ENCODE measurements at regions not wholly inside any gene's neighbourhood (a gene's known extent, or its start where the extent isn't known, plus 50 kb on each side); places are given as distances from the start of the nearest gene placed in this dataset.

DNA sequence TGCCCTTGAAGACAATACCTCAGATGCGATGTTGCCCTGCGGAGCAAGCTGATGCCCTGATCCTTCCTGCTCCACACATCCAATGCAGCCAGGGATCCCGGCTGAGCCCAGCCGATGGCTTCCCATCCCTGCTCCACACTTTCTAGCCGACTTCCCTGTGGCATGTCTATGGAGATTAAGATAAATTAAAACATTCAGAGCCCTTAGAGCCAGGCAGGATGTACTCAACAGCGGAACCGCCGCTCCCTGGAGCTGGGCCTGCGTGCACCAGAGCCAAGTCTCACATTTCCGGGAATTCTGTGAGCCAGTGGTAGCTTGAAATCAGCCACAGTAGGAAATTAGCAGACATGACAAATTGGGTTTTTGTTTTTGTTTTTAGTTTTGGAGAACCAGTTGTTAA is 620.6 kb downstream of the GALR1 start:
- H3K9ac ChIP-seq (ENCODE audit: low read depth in 1 of 2, low read length in 2 of 2) = no peak overlapping the region
- H3K27ac ChIP-seq (ENCODE audit: low read depth, low read length) = no peak overlapping the region
- H3K36me3 ChIP-seq (ENCODE audit: control insufficient read depth in 1 of 2, insufficient read depth in 2 of 2, low read length in 2 of 2) = no peaks in the 10 kb centered on the region
- H3K4me3 ChIP-seq (ENCODE audit: low read depth in 1 of 2, low read length in 2 of 2) = no peak overlapping the region
- no peaks in the 10 kb centered on the region for H3K9me3 ChIP-seq (ENCODE audit: control insufficient read depth in 1 of 2, low read length in 2 of 2)
- H3K27me3 ChIP-seq (ENCODE audit: control insufficient read depth in 1 of 2, insufficient read depth in 2 of 2, low read length in 2 of 2) = no peaks in the 10 kb centered on the region
- H3K4me1 ChIP-seq (ENCODE audit: control insufficient read depth in 1 of 2, insufficient read depth in 2 of 2, low read length in 2 of 2) = no peaks in the 10 kb centered on the region

DNA sequence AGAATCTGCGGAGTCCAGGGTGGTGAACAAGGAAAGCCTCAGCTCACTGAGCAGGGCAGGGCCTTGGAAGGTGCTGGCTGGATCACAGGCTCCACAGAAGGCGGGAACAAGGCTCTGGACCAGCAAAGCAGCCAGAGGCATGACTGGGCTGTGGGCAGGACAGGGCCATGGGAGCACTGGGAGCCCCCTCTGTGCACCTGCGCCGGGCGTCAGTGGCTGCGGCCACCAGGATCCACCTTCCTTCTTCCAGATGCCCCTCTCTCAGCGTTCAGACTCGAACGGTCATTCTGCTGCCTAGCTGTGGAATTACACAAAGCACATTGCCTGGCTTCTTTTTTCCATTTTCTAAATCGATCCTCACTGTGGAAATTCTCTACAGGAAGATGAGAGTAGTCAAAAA is 621.2 kb downstream of the GALR1 start:
- no peaks in the 10 kb centered on the region for H3K27me3 ChIP-seq (ENCODE audit: control insufficient read depth in 1 of 2, insufficient read depth in 2 of 2, low read length in 2 of 2)
- no peak overlapping the region for H3K9ac ChIP-seq (ENCODE audit: low read depth in 1 of 2, low read length in 2 of 2)
- H3K4me3 ChIP-seq (ENCODE audit: low read depth in 1 of 2, low read length in 2 of 2) = no peak overlapping the region
- no peaks in the 10 kb centered on the region for H3K9me3 ChIP-seq (ENCODE audit: control insufficient read depth in 1 of 2, low read length in 2 of 2)
- H3K4me1 ChIP-seq (ENCODE audit: control insufficient read depth in 1 of 2, insufficient read depth in 2 of 2, low read length in 2 of 2) = no peaks in the 10 kb centered on the region
- no peak overlapping the region for H3K27ac ChIP-seq (ENCODE audit: low read depth, low read length)
- no peaks in the 10 kb centered on the region for H3K36me3 ChIP-seq (ENCODE audit: control insufficient read depth in 1 of 2, insufficient read depth in 2 of 2, low read length in 2 of 2)

DNA sequence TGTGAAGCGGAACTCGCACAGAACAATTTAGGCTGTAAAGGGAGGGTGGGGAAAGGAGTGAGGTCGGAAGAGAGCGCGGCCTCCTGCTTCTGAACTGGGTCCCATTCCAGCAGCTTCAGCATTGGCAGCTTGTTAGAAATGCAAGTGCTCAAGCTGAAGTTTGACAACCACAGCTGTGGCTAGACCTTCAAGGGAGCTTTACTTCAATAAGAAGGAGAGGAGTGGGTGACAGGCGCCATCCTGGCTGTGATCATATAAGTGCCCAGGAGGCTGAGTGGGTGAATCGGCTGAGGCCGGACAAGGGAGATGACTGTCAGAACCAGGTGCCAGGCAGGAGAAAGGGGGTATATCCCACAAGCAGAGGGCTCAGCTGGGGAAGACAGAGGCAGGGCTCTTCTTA is 622.5 kb downstream of the GALR1 start:
- no peak overlapping the region for H3K9ac ChIP-seq (ENCODE audit: low read depth in 1 of 2, low read length in 2 of 2)
- no peaks in the 10 kb centered on the region for H3K27me3 ChIP-seq (ENCODE audit: control insufficient read depth in 1 of 2, insufficient read depth in 2 of 2, low read length in 2 of 2)
- H3K27ac ChIP-seq (ENCODE audit: low read depth, low read length) = no peak overlapping the region
- no peaks in the 10 kb centered on the region for H3K9me3 ChIP-seq (ENCODE audit: control insufficient read depth in 1 of 2, low read length in 2 of 2)
- no peaks in the 10 kb centered on the region for H3K36me3 ChIP-seq (ENCODE audit: control insufficient read depth in 1 of 2, insufficient read depth in 2 of 2, low read length in 2 of 2)
- H3K4me3 ChIP-seq (ENCODE audit: low read depth in 1 of 2, low read length in 2 of 2) = no peak overlapping the region
- H3K4me1 ChIP-seq (ENCODE audit: control insufficient read depth in 1 of 2, insufficient read depth in 2 of 2, low read length in 2 of 2) = no peaks in the 10 kb centered on the region

DNA sequence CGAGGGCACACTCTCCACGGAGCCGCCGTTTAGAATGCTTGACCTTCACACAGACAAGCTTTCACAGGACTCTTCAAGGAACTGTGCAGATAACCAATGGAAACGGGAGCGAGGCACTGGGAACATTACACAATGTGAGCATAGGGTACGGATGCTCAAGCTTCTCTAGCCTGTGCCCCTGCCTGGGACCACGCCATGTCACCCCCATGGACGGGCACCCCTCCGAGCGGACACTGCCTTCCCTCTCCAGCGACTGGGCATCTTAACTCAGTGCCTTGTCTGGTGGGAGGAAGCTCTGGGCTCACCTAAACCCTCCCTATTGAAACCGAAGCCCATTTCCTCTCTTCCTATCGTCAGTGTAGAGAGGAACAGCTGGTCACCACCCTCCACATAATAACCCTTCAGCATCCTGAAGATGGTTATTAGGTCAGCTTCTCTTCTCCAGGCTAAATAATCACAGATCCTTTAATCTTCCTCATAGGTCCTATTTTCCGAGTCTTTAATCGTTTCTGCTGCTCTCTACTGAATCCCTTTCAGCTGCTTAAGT is 626.7 kb downstream of the GALR1 start:
- Histone ChIP-seq H3K9me3 (ENCODE audit: control insufficient read depth in 1 of 2, low read length in 2 of 2) (no peaks in the 10 kb centered on the region), H3K4me1 (ENCODE audit: control insufficient read depth in 1 of 2, insufficient read depth in 2 of 2, low read length in 2 of 2) (no peaks in the 10 kb centered on the region), H3K36me3 (ENCODE audit: control insufficient read depth in 1 of 2, insufficient read depth in 2 of 2, low read length in 2 of 2) (no peaks in the 10 kb centered on the region), H3K27ac (ENCODE audit: low read depth, low read length) (no peak overlapping the region), H3K4me3 (ENCODE audit: low read depth in 1 of 2, low read length in 2 of 2) (no peak overlapping the region), H3K9ac (ENCODE audit: low read depth in 1 of 2, low read length in 2 of 2) (no peak overlapping the region), H3K27me3 (ENCODE audit: control insufficient read depth in 1 of 2, insufficient read depth in 2 of 2, low read length in 2 of 2) (no peaks in the 10 kb centered on the region)

DNA sequence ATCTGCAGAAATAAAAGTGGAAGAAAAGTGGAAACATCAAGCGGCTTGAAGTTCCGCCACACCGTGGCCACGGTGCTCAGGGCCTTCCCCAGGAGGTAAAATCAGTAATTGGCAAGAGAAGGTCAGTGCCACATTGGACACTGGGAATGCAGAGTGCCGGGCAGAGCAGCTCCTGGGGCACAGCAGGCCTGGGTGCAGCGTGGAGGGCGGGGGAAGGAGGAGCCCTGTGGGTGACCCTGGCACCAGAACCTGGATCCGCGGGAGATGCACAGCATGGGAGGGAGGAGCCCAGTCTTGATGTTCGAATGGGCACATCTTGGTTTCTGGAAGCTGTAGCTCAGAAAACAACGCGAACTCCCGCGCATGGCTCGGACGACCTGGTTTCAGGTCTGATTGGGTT is 630.2 kb downstream of the GALR1 start:
- Histone ChIP-seq H3K9ac (ENCODE audit: low read depth in 1 of 2, low read length in 2 of 2) (no peak overlapping the region), H3K27ac (ENCODE audit: low read depth, low read length) (no peak overlapping the region), H3K4me3 (ENCODE audit: low read depth in 1 of 2, low read length in 2 of 2) (no peak overlapping the region), H3K36me3 (ENCODE audit: control insufficient read depth in 1 of 2, insufficient read depth in 2 of 2, low read length in 2 of 2) (no peaks in the 10 kb centered on the region), H3K27me3 (ENCODE audit: control insufficient read depth in 1 of 2, insufficient read depth in 2 of 2, low read length in 2 of 2) (no peaks in the 10 kb centered on the region), H3K9me3 (ENCODE audit: control insufficient read depth in 1 of 2, low read length in 2 of 2) (no peaks in the 10 kb centered on the region), H3K4me1 (ENCODE audit: control insufficient read depth in 1 of 2, insufficient read depth in 2 of 2, low read length in 2 of 2) (no peaks in the 10 kb centered on the region)

DNA sequence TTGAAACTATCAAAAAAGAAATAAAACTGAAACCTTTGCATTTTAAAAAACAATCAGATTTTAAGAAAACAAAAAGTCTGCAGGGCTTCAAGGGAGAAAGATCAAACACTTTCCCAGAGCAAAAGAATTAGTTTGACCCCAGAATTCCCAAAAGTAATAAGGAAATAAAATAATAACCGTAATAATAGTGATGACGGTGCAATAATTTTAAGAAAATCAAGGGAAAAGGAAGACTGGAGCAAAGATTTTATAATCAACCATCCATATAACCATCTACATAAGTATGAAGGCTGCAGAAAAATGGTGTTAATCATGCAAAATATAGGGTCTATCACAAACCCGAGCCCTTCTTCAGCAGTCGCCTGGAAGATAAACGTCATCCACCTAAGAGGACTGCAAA is 634.8 kb downstream of the GALR1 start:
- H3K36me3 ChIP-seq (ENCODE audit: control insufficient read depth in 1 of 2, insufficient read depth in 2 of 2, low read length in 2 of 2) = no peaks in the 10 kb centered on the region
- H3K4me1 ChIP-seq (ENCODE audit: control insufficient read depth in 1 of 2, insufficient read depth in 2 of 2, low read length in 2 of 2) = no peaks in the 10 kb centered on the region
- H3K27ac ChIP-seq (ENCODE audit: low read depth, low read length) = no peak overlapping the region
- H3K4me3 ChIP-seq (ENCODE audit: low read depth in 1 of 2, low read length in 2 of 2) = no peak overlapping the region
- no peaks in the 10 kb centered on the region for H3K9me3 ChIP-seq (ENCODE audit: control insufficient read depth in 1 of 2, low read length in 2 of 2)
- H3K27me3 ChIP-seq (ENCODE audit: control insufficient read depth in 1 of 2, insufficient read depth in 2 of 2, low read length in 2 of 2) = no peaks in the 10 kb centered on the region
- no peak overlapping the region for H3K9ac ChIP-seq (ENCODE audit: low read depth in 1 of 2, low read length in 2 of 2)

DNA sequence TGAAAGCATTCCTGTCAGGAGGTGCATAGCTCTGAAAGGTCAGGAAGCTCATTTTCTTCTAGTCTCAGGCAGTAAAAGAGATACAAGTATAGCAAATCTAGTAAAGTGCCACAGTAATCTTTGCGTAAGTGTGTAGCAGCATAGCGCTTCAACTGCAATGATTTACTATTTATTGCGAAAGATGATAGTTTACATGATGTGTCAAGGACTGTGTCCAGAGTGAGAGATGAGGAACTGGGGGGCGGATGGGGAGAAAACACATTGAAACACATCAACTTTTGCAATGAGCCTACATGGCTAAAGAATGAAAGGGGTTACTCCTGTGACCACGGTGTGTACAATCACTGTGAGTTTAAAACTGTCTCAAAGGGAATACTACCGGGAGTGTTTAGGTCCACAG is 644.4 kb downstream of the GALR1 start:
- no peak overlapping the region for H3K27ac ChIP-seq (ENCODE audit: low read depth, low read length)
- H3K4me3 ChIP-seq (ENCODE audit: low read depth in 1 of 2, low read length in 2 of 2) = no peak overlapping the region
- no peaks in the 10 kb centered on the region for H3K4me1 ChIP-seq (ENCODE audit: control insufficient read depth in 1 of 2, insufficient read depth in 2 of 2, low read length in 2 of 2)
- no peak overlapping the region for H3K9ac ChIP-seq (ENCODE audit: low read depth in 1 of 2, low read length in 2 of 2)
- H3K27me3 ChIP-seq (ENCODE audit: control insufficient read depth in 1 of 2, insufficient read depth in 2 of 2, low read length in 2 of 2) = peaks cover 0 to 7% of the 10 kb centered on the region in 2 donors
- no peaks in the 10 kb centered on the region for H3K9me3 ChIP-seq (ENCODE audit: control insufficient read depth in 1 of 2, low read length in 2 of 2)
- no peaks in the 10 kb centered on the region for H3K36me3 ChIP-seq (ENCODE audit: control insufficient read depth in 1 of 2, insufficient read depth in 2 of 2, low read length in 2 of 2)

DNA sequence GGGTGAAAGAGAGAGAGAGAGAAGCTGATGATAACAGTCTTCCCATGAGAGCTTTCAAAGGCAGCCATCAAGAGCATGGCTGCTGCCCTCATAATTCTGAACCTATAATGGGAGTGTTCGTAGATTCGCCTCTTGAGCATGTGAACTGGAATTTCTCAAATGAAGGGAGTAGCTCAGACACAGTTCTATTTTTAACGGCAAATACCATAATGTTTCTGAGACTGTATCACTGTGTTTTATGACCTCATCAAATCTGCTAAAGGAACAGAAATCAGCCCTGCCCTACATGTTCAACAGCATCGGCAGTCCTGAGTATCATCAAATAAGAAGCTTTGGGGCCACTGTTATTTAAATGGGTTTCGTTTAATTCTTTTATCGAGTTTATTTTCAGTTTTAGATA is 645.6 kb downstream of the GALR1 start:
- Histone ChIP-seq H3K36me3 (ENCODE audit: control insufficient read depth in 1 of 2, insufficient read depth in 2 of 2, low read length in 2 of 2) (no peaks in the 10 kb centered on the region), H3K9ac (ENCODE audit: low read depth in 1 of 2, low read length in 2 of 2) (no peak overlapping the region), H3K4me1 (ENCODE audit: control insufficient read depth in 1 of 2, insufficient read depth in 2 of 2, low read length in 2 of 2) (no peaks in the 10 kb centered on the region), H3K4me3 (ENCODE audit: low read depth in 1 of 2, low read length in 2 of 2) (no peak overlapping the region), H3K27me3 (ENCODE audit: control insufficient read depth in 1 of 2, insufficient read depth in 2 of 2, low read length in 2 of 2) (peaks cover 0 to 7% of the 10 kb centered on the region in 2 donors), H3K27ac (ENCODE audit: low read depth, low read length) (no peak overlapping the region), H3K9me3 (ENCODE audit: control insufficient read depth in 1 of 2, low read length in 2 of 2) (no peaks in the 10 kb centered on the region)

DNA sequence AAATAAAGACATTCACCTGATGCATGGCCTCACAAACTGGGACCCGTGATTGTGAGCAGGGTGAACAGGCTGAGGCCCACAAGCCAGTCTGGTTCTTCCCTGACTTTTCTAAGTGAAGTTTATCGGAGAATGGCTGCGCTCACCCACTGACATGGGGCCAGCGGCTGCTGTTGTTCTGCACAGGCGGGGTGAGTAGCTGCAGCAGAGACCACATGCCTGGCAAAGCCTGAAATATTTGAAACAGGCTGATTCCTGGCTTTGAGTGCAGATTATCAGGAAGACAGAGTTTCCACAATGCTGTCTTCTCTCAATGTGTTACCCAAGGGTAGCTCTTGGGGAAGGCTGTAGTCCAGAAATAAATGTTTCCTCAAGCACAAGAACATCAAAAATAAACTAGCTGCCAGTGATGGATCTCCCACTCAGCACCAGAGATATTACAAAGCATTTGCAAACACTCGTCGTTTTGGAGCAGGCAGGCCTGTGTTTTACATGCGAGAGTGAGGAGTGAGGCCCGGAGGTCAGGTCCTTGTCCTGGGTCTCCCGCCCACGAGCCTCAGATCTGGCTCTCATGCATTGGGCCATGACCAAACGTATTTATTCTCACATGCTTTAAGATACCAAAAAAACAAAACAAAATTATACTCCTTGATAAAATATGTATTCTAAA is 647.1 kb downstream of the GALR1 start:
- Histone ChIP-seq H3K4me1 (ENCODE audit: control insufficient read depth in 1 of 2, insufficient read depth in 2 of 2, low read length in 2 of 2) (peaks cover 0 to 3% of the 10 kb centered on the region in 2 donors), H3K4me3 (ENCODE audit: low read depth in 1 of 2, low read length in 2 of 2) (no peak overlapping the region), H3K36me3 (ENCODE audit: control insufficient read depth in 1 of 2, insufficient read depth in 2 of 2, low read length in 2 of 2) (no peaks in the 10 kb centered on the region), H3K27ac (ENCODE audit: low read depth, low read length) (no peak overlapping the region), H3K9ac (ENCODE audit: low read depth in 1 of 2, low read length in 2 of 2) (no peak overlapping the region), H3K9me3 (ENCODE audit: control insufficient read depth in 1 of 2, low read length in 2 of 2) (no peaks in the 10 kb centered on the region), H3K27me3 (ENCODE audit: control insufficient read depth in 1 of 2, insufficient read depth in 2 of 2, low read length in 2 of 2) (peaks cover 0 to 7% of the 10 kb centered on the region in 2 donors)

DNA sequence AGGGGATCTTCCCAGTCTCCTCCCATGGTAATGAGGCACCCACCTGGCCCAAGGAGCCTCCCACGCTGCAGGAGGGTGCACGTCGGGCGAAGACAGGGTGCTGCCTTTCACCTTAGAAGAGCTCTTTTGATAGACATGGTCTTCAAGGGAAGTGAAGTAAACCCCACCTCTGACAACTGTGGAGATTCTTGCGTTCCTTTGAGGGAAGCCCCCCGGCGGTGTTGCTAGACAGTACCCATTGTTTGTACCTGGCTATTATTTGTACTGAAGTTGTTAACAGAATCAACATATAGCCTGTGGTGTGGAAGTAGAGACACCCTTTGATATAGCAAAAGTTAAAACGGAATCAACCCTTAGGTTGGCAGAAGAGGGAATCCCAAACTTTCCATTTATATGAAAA is 648.0 kb downstream of the GALR1 start:
- Histone ChIP-seq H3K9ac (ENCODE audit: low read depth in 1 of 2, low read length in 2 of 2) (no peak overlapping the region), H3K9me3 (ENCODE audit: control insufficient read depth in 1 of 2, low read length in 2 of 2) (no peaks in the 10 kb centered on the region), H3K4me1 (ENCODE audit: control insufficient read depth in 1 of 2, insufficient read depth in 2 of 2, low read length in 2 of 2) (peaks cover 0 to 3% of the 10 kb centered on the region in 2 donors), H3K4me3 (ENCODE audit: low read depth in 1 of 2, low read length in 2 of 2) (no peak overlapping the region), H3K27ac (ENCODE audit: low read depth, low read length) (no peak overlapping the region), H3K36me3 (ENCODE audit: control insufficient read depth in 1 of 2, insufficient read depth in 2 of 2, low read length in 2 of 2) (no peaks in the 10 kb centered on the region), H3K27me3 (ENCODE audit: control insufficient read depth in 1 of 2, insufficient read depth in 2 of 2, low read length in 2 of 2) (peaks cover 0 to 7% of the 10 kb centered on the region in 2 donors)

Data from duodenal mucosa (tissue), 2 donors.